H1 (cell line): ENCODE measurements at regions not wholly inside any gene's neighbourhood (a gene's known extent, or its start where the extent isn't known, plus 50 kb on each side); places are given as distances from the start of the nearest gene placed in this dataset.

Experiments
- CTCF ChIA-PET: fragments of 300-600 bp; sonication (Branson Sonifier 250); formaldehyde crosslinking; loops from one replicate; lab custom pipeline; 2021; ENCODE audit not compliant: partially characterized antibody; lab: Charles Lee
- POLR2A ChIA-PET: fragments of 300-600 bp; sonication (Branson Sonifier 250); formaldehyde crosslinking; loops from one replicate; lab custom pipeline; 2021; ENCODE audit warnings: inconsistent platforms; ENCODE audit not compliant: partially characterized antibody; lab: Charles Lee
- DNase-seq, 2 experiments: peaks; one replicate each; pipeline versions ENCODE4 v3.0.0 to v3.0.0-alpha.2; 2010 to 2022; ENCODE audit warnings: low spot score in 2 of 2, low read depth in 1 of 2, mixed read lengths in 1 of 2
- FAIRE-seq: peaks from 2 replicates; lab custom pipeline; 2011; peaks lifted over from hg19 to GRCh38; lab: Jason Lieb, UNC
- H2AFZ ChIP-seq: 2 replicates; pipeline ENCODE4 v1.8.1; 2012; ENCODE audit warnings: low read length, inconsistent platforms
- H2AK5ac ChIP-seq: 2 replicates; pipeline ENCODE4 v1.6.1; 2013; ENCODE audit warnings: low read depth, low read length
- H2BK120ac ChIP-seq: replicated peaks from 2 replicates; pipeline ENCODE3; 2013; ENCODE audit warnings: low read depth, low read length, inconsistent platforms
- H2BK12ac ChIP-seq: 2 replicates; pipeline ENCODE4 v1.6.1; 2013; ENCODE audit warnings: low read depth, low read length
- H2BK15ac ChIP-seq: 2 replicates; pipeline ENCODE4 v1.6.1; 2013; ENCODE audit warnings: low read length
- H2BK20ac ChIP-seq: 2 replicates; pipeline ENCODE4 v1.6.1; 2013; ENCODE audit warnings: low read length
- H2BK5ac ChIP-seq: 2 replicates; pipeline ENCODE4 v1.6.1; 2013; ENCODE audit warnings: low read depth, low read length
- H3K14ac ChIP-seq: 2 replicates; pipeline ENCODE4 v1.6.1; 2013; ENCODE audit warnings: inconsistent platforms; ENCODE audit not compliant: insufficient read length
- H3K18ac ChIP-seq: 2 replicates; pipeline ENCODE4 v1.6.1; 2013; ENCODE audit warnings: low read length; ENCODE audit errors: extremely low read depth
- H3K23ac ChIP-seq: 2 replicates; pipeline ENCODE4 v1.6.1; 2013; ENCODE audit warnings: inconsistent platforms; ENCODE audit not compliant: insufficient read length
- H3K23me2 ChIP-seq: 2 replicates; pipeline ENCODE4 v1.6.1; 2013; ENCODE audit warnings: low read depth, low read length
- H3K27ac ChIP-seq: 2 replicates; pipeline ENCODE4 v1.6.1; 2011; ENCODE audit warnings: low read depth, low read length, inconsistent platforms
- H3K27me3 ChIP-seq, 4 experiments: replicated peaks in 1 of 4; 1 replicate in 1 of 4; 2 replicates in 3 of 4; pipeline versions ENCODE4 v1.6.1 to v1.8.1; 2011 to 2013; ENCODE audit warnings: low read length in 3 of 4, mild to moderate bottlenecking in 3 of 4, inconsistent platforms in 2 of 4, mixed read lengths in 2 of 4, moderate library complexity in 1 of 4; ENCODE audit not compliant: control insufficient read depth in 3 of 4, insufficient read depth in 3 of 4; ENCODE audit errors: extremely low read depth in 1 of 4
- H3K36me3 ChIP-seq, 4 experiments: 2 replicates each; pipeline versions ENCODE4 v1.6.1 to v1.8.1; 2011 to 2013; ENCODE audit warnings: mild to moderate bottlenecking in 4 of 4, low read length in 3 of 4, moderate library complexity in 2 of 4, control low read depth in 1 of 4, inconsistent platforms in 1 of 4; ENCODE audit not compliant: insufficient read depth in 4 of 4, control insufficient read depth in 2 of 4
- H3K4ac ChIP-seq: replicated peaks from 2 replicates; pipeline ENCODE3; 2013; ENCODE audit warnings: low read length, low read depth, mixed read lengths, inconsistent platforms; ENCODE audit not compliant: insufficient read length
- H3K4me1 ChIP-seq, 4 experiments: replicated peaks in 1 of 4; 1 replicate in 1 of 4; 2 replicates in 3 of 4; pipeline versions ENCODE4 v1.6.1 to v1.8.1; 2011 to 2013; ENCODE audit warnings: low read length in 3 of 4, inconsistent platforms in 2 of 4, mixed read lengths in 1 of 4; ENCODE audit not compliant: insufficient read depth in 4 of 4, control insufficient read depth in 3 of 4
- H3K4me2 ChIP-seq, 2 experiments: 2 replicates each; pipeline versions ENCODE4 v1.6.1 to v1.8.1; 2011 to 2013; ENCODE audit warnings: low read depth in 2 of 2, low read length in 2 of 2, control low read depth in 1 of 2, inconsistent platforms in 1 of 2, mild to moderate bottlenecking in 1 of 2; ENCODE audit not compliant: insufficient read depth in 1 of 2
- H3K4me3 ChIP-seq, 4 experiments: fragments of 200-600, 300-600 bp in 1 of 4; sonication (generic), shearing (Covaris generic), sonication (Bioruptor Twin) in 1 of 4; 2 replicates each; pipeline versions ENCODE4 v1.5.1 to v1.8.1; 2011 to 2016; ENCODE audit warnings: low read length in 4 of 4, low read depth in 3 of 4, control low read depth in 2 of 4, inconsistent platforms in 2 of 4, mild to moderate bottlenecking in 2 of 4, mixed read lengths in 1 of 4, moderate library complexity in 1 of 4; ENCODE audit not compliant: insufficient read depth in 2 of 4; ENCODE audit errors: extremely low read depth in 1 of 4
- H3K56ac ChIP-seq: replicated peaks from 2 replicates; pipeline ENCODE3; 2013; ENCODE audit warnings: low read depth, mild to moderate bottlenecking, mixed read lengths, low read length, inconsistent platforms; ENCODE audit not compliant: insufficient read length
- H3K79me1 ChIP-seq: 2 replicates; pipeline ENCODE4 v1.6.1; 2013; ENCODE audit warnings: low read depth, low read length, control low read depth
- H3K79me2 ChIP-seq, 2 experiments: 2 replicates each; pipeline versions ENCODE4 v1.6.1 to v1.8.1; 2012 to 2013; ENCODE audit warnings: low read length in 2 of 2, mild to moderate bottlenecking in 2 of 2, inconsistent platforms in 1 of 2; ENCODE audit not compliant: insufficient read depth in 2 of 2, control insufficient read depth in 1 of 2
- H3K9ac ChIP-seq, 4 experiments: replicated peaks in 1 of 4; 1 replicate in 1 of 4; 2 replicates in 3 of 4; pipeline versions ENCODE4 v1.6.1 to v1.8.1; 2011 to 2013; ENCODE audit warnings: low read depth in 3 of 4, low read length in 3 of 4, control low read depth in 2 of 4, mild to moderate bottlenecking in 2 of 4, moderate library complexity in 2 of 4, inconsistent platforms in 1 of 4; ENCODE audit errors: extremely low read depth in 1 of 4
- H3K9me3 ChIP-seq, 2 experiments: 2 replicates each; pipeline versions ENCODE4 v1.6.1 to v1.8.1; 2012 to 2013; ENCODE audit warnings: mild to moderate bottlenecking in 2 of 2, moderate library complexity in 2 of 2, control low read depth in 1 of 2, inconsistent platforms in 1 of 2, low read depth in 1 of 2, low read length in 1 of 2, mixed read lengths in 1 of 2; ENCODE audit not compliant: insufficient read depth in 2 of 2
- H4K20me1 ChIP-seq, 2 experiments: replicated peaks in 1 of 2; 2 replicates each; pipeline versions ENCODE3 to v1.8.1; 2011 to 2013; ENCODE audit warnings: inconsistent platforms in 2 of 2, low read length in 2 of 2, mild to moderate bottlenecking in 1 of 2; ENCODE audit not compliant: insufficient read depth in 2 of 2, control insufficient read depth in 1 of 2
- H4K5ac ChIP-seq: 2 replicates; pipeline ENCODE4 v1.6.1; 2013; ENCODE audit warnings: low read length, low read depth, mixed read lengths, inconsistent platforms; ENCODE audit not compliant: insufficient read length
- H4K8ac ChIP-seq: 2 replicates; pipeline ENCODE4 v1.8.0; 2013; ENCODE audit warnings: mild to moderate bottlenecking, moderate library complexity, low read length, inconsistent platforms; ENCODE audit not compliant: insufficient read depth; ENCODE audit errors: extremely low read depth
- H4K91ac ChIP-seq: replicated peaks from 2 replicates; pipeline ENCODE3; 2013; ENCODE audit warnings: low read length, mixed read lengths, inconsistent platforms; ENCODE audit not compliant: insufficient read length
- ASH2L ChIP-seq: fragments of 200-600, 300-600 bp; sonication (generic); IDR thresholded peaks from one replicate; pipeline ENCODE4 v1.7.1; 2017; ENCODE audit warnings: low read length
- CREB1 ChIP-seq: IDR thresholded peaks from 2 replicates; pipeline ENCODE4 v1.6.1; 2012; ENCODE audit warnings: inconsistent platforms
- CTCF ChIP-seq, 3 experiments: IDR thresholded peaks; 1 replicate in 2 of 3; 2 replicates in 1 of 3; pipeline versions ENCODE4 v1.5.1 to v1.6.1; 2011; ENCODE audit warnings: low read length in 3 of 3, mild to moderate bottlenecking in 3 of 3, inconsistent platforms in 2 of 3, low read depth in 1 of 3, moderate library complexity in 1 of 3; ENCODE audit not compliant: insufficient read depth in 1 of 3; ENCODE audit errors: control extremely low read depth in 1 of 3
- EZH2 ChIP-seq: fragments of 200-600 bp; sonication (generic); IDR thresholded peaks from 2 replicates; pipeline ENCODE4 v1.7.1; 2012; ENCODE audit warnings: low read depth, mild to moderate bottlenecking, moderate library complexity, low read length, inconsistent platforms; ENCODE audit not compliant: severe bottlenecking
- KDM4A ChIP-seq: IDR thresholded peaks from one replicate; pipeline ENCODE4 v1.7.1; 2012; ENCODE audit warnings: low read depth, mild to moderate bottlenecking, moderate library complexity, low read length, inconsistent platforms; ENCODE audit not compliant: severe bottlenecking
- POLR2AphosphoS5 ChIP-seq: IDR thresholded peaks from 2 replicates; pipeline ENCODE4 v1.6.1; 2011; ENCODE audit warnings: low read depth, low read length
- WGBS, 2 experiments: shearing (Covaris generic) in 1 of 2; methylation state at CpG; one replicate each; pipeline versions ENCODE4 v1.1.6 to v1.1.7; 2013 to 2015; ENCODE audit warnings: low lambda C conversion rate in 2 of 2, mixed read lengths in 2 of 2, inconsistent platforms in 1 of 2, low coverage in 1 of 2, missing lambda C conversion rate in 1 of 2; ENCODE audit not compliant: insufficient replicate concordance in 2 of 2, insufficient coverage in 1 of 2, insufficient read length in 1 of 2; ENCODE audit errors: extremely low coverage in 1 of 2, missing lambda C conversion rate in 1 of 2; 5-methylcytosine and 5-hydroxymethylcytosine counted together
- TF ChIP-seq, protein P1 (sequence below): IDR thresholded peaks from 2 replicates; pipeline ENCODE4 v1.6.1; 2012; ENCODE audit warnings: inconsistent platforms
- TF ChIP-seq, protein P2 (sequence below): IDR thresholded peaks from 2 replicates; pipeline ENCODE4 v1.6.1; 2011; ENCODE audit warnings: low read length, improper control_type of control experiment

DNA sequence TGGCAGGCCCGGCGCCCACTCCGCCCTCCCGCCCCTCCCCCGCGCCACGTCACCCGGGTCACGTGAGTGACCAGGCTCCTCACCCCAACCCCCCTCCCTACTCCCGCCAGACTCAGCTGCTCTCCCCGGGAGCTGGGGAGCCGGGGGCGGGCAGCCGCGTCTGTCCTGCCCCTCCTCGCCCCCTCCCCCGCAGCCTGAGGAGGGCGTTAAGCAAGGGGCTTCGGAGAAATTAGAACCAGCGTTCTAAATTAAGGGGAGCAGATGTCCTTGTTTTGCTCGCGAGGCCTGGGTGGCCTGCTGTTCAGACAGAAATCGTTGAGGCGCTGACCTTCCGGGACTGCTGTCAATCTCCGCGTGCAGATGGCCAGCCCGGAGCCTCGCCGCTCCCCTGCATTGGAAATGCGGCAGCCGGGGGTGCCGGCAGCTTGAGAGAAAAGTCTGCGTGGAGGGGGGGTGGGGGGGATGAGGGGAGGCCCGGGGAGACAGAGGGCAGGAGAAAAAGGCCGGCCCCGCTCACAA is 102.2 kb upstream of the ZNF438 start:
- POLR2A ChIA-PET, result interaction anchor here (1.0 to 1.2 kb wide), 3 partner anchors 9 to 349 kb away, joined by 3 to 5 read pairs (median 4); no protein-coding TSS in a partner anchor
- H3K79me2 ChIP-seq, result no peaks in the 10 kb centered on the region
- peak overlapping the region; percentile 51 for H3K56ac ChIP-seq
- H3K4me3 ChIP-seq, result peak overlapping the region; percentile 33 to 61 (median 47)
- H3K27ac ChIP-seq, result peak overlapping the region; percentile 65; the same call in 1 of the 2 replicates
- H4K8ac ChIP-seq, result peak overlapping the region; percentile 92
- H2BK20ac ChIP-seq, result no peak overlapping the region
- H4K20me1 ChIP-seq, result no peaks in the 10 kb centered on the region
- CTCF ChIA-PET, result interaction anchor here (0.5 to 0.6 kb wide), 2 partner anchors 9 to 41 kb away, joined by 3 read pairs; no protein-coding TSS in a partner anchor
- peaks cover 5% of the 10 kb centered on the region; the same call in 1 of the 2 replicates for H3K23me2 ChIP-seq
- no peaks in the 10 kb centered on the region; a peak in 1 of 8 replicates for H3K36me3 ChIP-seq
- no peak overlapping the region for H3K4ac ChIP-seq
- H3K18ac ChIP-seq, result peak overlapping the region; percentile 95
- no peaks in the 10 kb centered on the region for H3K79me1 ChIP-seq
- peak overlapping the region; percentile 65 for H4K5ac ChIP-seq
- FAIRE-seq, result no peak
- peak overlapping the region; percentile 75 to 79 for H3K4me2 ChIP-seq
- no peak overlapping the region for H2AFZ ChIP-seq
- H3K23ac ChIP-seq, result no peak overlapping the region
- peak overlapping the region; percentile 37; the same call in 1 of the 2 replicates for H2BK5ac ChIP-seq
- no peak overlapping the region for H2BK12ac ChIP-seq
- no peak overlapping the region for H2BK15ac ChIP-seq
- no peak overlapping the region for H2AK5ac ChIP-seq
- peaks cover 0 to 10% (median 0%) of the 10 kb centered on the region in 4 experiments; a peak in 1 of 7 replicates for H3K27me3 ChIP-seq
- H2BK120ac ChIP-seq, result no peak overlapping the region
- WGBS, 2 experiments, result 1% methylated on average over 19 of the region's 37 CpGs; no CpG with 5 or more reads in 1 of the 2 experiments
- peak in 1 of 2 experiments; percentile 72 for DNase-seq
- H4K91ac ChIP-seq, result peak overlapping the region; percentile 64
- peaks cover 4 to 18% (median 10%) of the 10 kb centered on the region in 4 experiments for H3K4me1 ChIP-seq
- no peaks in the 10 kb centered on the region for H3K9me3 ChIP-seq
- H3K9ac ChIP-seq, result peak overlapping the region in 3 of 4 experiments; percentile 42 to 48 (median 45); a peak in 5 of 7 replicates
- H3K14ac ChIP-seq, result no peak overlapping the region
- TF ChIP-seq, protein P1, sequence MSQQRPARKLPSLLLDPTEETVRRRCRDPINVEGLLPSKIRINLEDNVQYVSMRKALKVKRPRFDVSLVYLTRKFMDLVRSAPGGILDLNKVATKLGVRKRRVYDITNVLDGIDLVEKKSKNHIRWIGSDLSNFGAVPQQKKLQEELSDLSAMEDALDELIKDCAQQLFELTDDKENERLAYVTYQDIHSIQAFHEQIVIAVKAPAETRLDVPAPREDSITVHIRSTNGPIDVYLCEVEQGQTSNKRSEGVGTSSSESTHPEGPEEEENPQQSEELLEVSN, result peak; percentile 65
- TF ChIP-seq CTCF (IDR thresholded peaks at IDR 0.05; ENCODE audit: control extremely low read depth in 1 of 3, insufficient read depth in 1 of 3, low read depth in 1 of 3, low read length in 3 of 3) (no peak), KDM4A (peak; percentile 38), POLR2AphosphoS5 (0 out of 2 replicates have a peak, but pooled peaks have one; percentile 9), EZH2 (no peak), ASH2L (peak; percentile 82), CREB1 (peak; percentile 87)
- TF ChIP-seq, protein P2, sequence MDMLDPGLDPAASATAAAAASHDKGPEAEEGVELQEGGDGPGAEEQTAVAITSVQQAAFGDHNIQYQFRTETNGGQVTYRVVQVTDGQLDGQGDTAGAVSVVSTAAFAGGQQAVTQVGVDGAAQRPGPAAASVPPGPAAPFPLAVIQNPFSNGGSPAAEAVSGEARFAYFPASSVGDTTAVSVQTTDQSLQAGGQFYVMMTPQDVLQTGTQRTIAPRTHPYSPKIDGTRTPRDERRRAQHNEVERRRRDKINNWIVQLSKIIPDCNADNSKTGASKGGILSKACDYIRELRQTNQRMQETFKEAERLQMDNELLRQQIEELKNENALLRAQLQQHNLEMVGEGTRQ, result peak; percentile 63
